H9 (cell line): ENCODE measurements at regions not wholly inside any gene's neighbourhood (a gene's known extent, or its start where the extent isn't known, plus 50 kb on each side); places are given as distances from the start of the nearest gene placed in this dataset.

Experiments used
- DNase-seq: peaks from one replicate; pipeline ENCODE4 v3.0.0-alpha.2; 2017
- H2AFZ ChIP-seq: one replicate; pipeline ENCODE4 v1.6.1; 2013; ENCODE audit warnings: mild to moderate bottlenecking, low read length, control low read depth, moderate library complexity
- H2AK5ac ChIP-seq: 2 replicates; pipeline ENCODE4 v1.6.1; 2013; ENCODE audit warnings: low read length, control low read depth, mixed read lengths; ENCODE audit not compliant: insufficient read length
- H2BK120ac ChIP-seq: one replicate; pipeline ENCODE4 v1.6.1; 2013; ENCODE audit warnings: low read depth, mild to moderate bottlenecking, low read length, control low read depth, inconsistent platforms; ENCODE audit not compliant: poor library complexity, severe bottlenecking
- H2BK12ac ChIP-seq: 2 replicates; pipeline ENCODE4 v1.6.1; 2013; ENCODE audit warnings: low read length, control low read depth, mixed read lengths, low read depth; ENCODE audit not compliant: insufficient read length
- H2BK15ac ChIP-seq: 2 replicates; pipeline ENCODE4 v1.6.1; 2013; ENCODE audit warnings: low read depth, low read length, control low read depth
- H2BK20ac ChIP-seq: one replicate; pipeline ENCODE4 v1.6.1; 2013; ENCODE audit warnings: low read depth, mild to moderate bottlenecking, low read length, control low read depth, inconsistent platforms; ENCODE audit not compliant: poor library complexity, severe bottlenecking
- H2BK5ac ChIP-seq: 2 replicates; pipeline ENCODE4 v1.6.1; 2013; ENCODE audit warnings: low read length, control low read depth, mixed read lengths; ENCODE audit not compliant: insufficient read length
- H3K14ac ChIP-seq: 2 replicates; pipeline ENCODE4 v1.6.1; 2013; ENCODE audit warnings: low read length, control low read depth; ENCODE audit not compliant: insufficient read depth
- H3K18ac ChIP-seq: 2 replicates; pipeline ENCODE4 v1.6.1; 2013; ENCODE audit warnings: low read depth, mild to moderate bottlenecking, mixed read lengths, low read length, control low read depth; ENCODE audit not compliant: insufficient read length
- H3K23ac ChIP-seq: 2 replicates; pipeline ENCODE4 v1.6.1; 2013; ENCODE audit warnings: low read length, control low read depth, mixed read lengths, low read depth; ENCODE audit not compliant: insufficient read length
- H3K23me2 ChIP-seq: 2 replicates; pipeline ENCODE4 v1.6.1; 2013; ENCODE audit warnings: low read depth, mild to moderate bottlenecking, mixed read lengths, low read length, control low read depth; ENCODE audit not compliant: insufficient read length, poor library complexity, severe bottlenecking
- H3K27ac ChIP-seq: 2 replicates; pipeline ENCODE4 v1.5.1; 2013; ENCODE audit warnings: low read length, control low read depth, mixed read lengths, low read depth; ENCODE audit not compliant: insufficient read length
- H3K27me3 ChIP-seq: 2 replicates; pipeline ENCODE4 v1.6.1; 2013; ENCODE audit warnings: low read length, control low read depth, inconsistent platforms; ENCODE audit not compliant: insufficient read depth
- H3K4ac ChIP-seq: 2 replicates; pipeline ENCODE4 v1.6.1; 2013; ENCODE audit warnings: low read depth, mild to moderate bottlenecking, control low read depth, inconsistent platforms, low read length, moderate library complexity
- H3K4me1 ChIP-seq: 2 replicates; pipeline ENCODE4 v1.6.1; 2013; ENCODE audit warnings: low read length, control low read depth, inconsistent platforms; ENCODE audit not compliant: insufficient read depth
- H3K4me2 ChIP-seq: 2 replicates; pipeline ENCODE4 v1.6.1; 2013; ENCODE audit warnings: low read length, control low read depth, mixed read lengths; ENCODE audit not compliant: insufficient read length, insufficient read depth
- H3K56ac ChIP-seq: 2 replicates; pipeline ENCODE4 v1.6.1; 2013; ENCODE audit warnings: low read depth, mild to moderate bottlenecking, mixed read lengths, low read length, control low read depth; ENCODE audit not compliant: insufficient read length
- H3K79me1 ChIP-seq: 2 replicates; pipeline ENCODE4 v1.6.1; 2013; ENCODE audit warnings: low read depth, mild to moderate bottlenecking, moderate library complexity, low read length, control low read depth, inconsistent platforms; ENCODE audit not compliant: insufficient read depth, poor library complexity, severe bottlenecking
- H3K79me2 ChIP-seq: 2 replicates; pipeline ENCODE4 v1.6.1; 2013; ENCODE audit warnings: low read length, control low read depth, inconsistent platforms; ENCODE audit not compliant: insufficient read depth
- H3K9ac ChIP-seq: 2 replicates; pipeline ENCODE4 v1.6.1; 2013; ENCODE audit warnings: low read length, control low read depth, mixed read lengths; ENCODE audit not compliant: insufficient read length; ENCODE audit errors: extremely low read depth
- H3K9me3 ChIP-seq: one replicate; pipeline ENCODE4 v1.6.1; 2013; ENCODE audit warnings: low read depth, low read length, inconsistent platforms; ENCODE audit not compliant: control insufficient read depth
- H3T11ph ChIP-seq: one replicate; pipeline ENCODE4 v1.6.1; 2013; ENCODE audit warnings: mild to moderate bottlenecking, low read length, control low read depth, inconsistent platforms
- H4K20me1 ChIP-seq: one replicate; pipeline ENCODE4 v1.6.1; 2013; ENCODE audit not compliant: control insufficient read depth, insufficient read length, insufficient read depth
- H4K5ac ChIP-seq: 2 replicates; pipeline ENCODE4 v1.6.1; 2013; ENCODE audit warnings: low read depth, mild to moderate bottlenecking, mixed read lengths, low read length, control low read depth; ENCODE audit not compliant: insufficient read length
- H4K8ac ChIP-seq: replicated peaks from 2 replicates; pipeline ENCODE4 v1.6.1; 2013; ENCODE audit warnings: low read length, control low read depth, mixed read lengths, low read depth; ENCODE audit not compliant: insufficient read length
- H4K91ac ChIP-seq: 2 replicates; pipeline ENCODE4 v1.6.1; 2013; ENCODE audit warnings: low read depth, mild to moderate bottlenecking, moderate library complexity, mixed read lengths, low read length, control low read depth; ENCODE audit not compliant: insufficient read length
- H3K27ac Mint-ChIP-seq, 3 experiments: 2 replicates in 2 of 3; 3 replicates in 1 of 3; pipeline ENCODE4 v1.8.0; 2020 to 2021; ENCODE audit warnings: mixed read lengths in 3 of 3, mild to moderate bottlenecking in 1 of 3, moderate library complexity in 1 of 3
- H3K27me3 Mint-ChIP-seq: 2 replicates; pipeline ENCODE4 v1.8.0; 2021; ENCODE audit warnings: low read depth, mild to moderate bottlenecking, moderate library complexity, mixed read lengths
- H3K36me3 Mint-ChIP-seq, 3 experiments: 2 replicates in 2 of 3; 3 replicates in 1 of 3; pipeline ENCODE4 v1.8.0; 2020 to 2021; ENCODE audit warnings: low read depth in 3 of 3, mixed read lengths in 3 of 3; ENCODE audit not compliant: insufficient read depth in 1 of 3
- H3K4me1 Mint-ChIP-seq, 2 experiments: 2 replicates each; pipeline ENCODE4 v1.8.0; 2020; ENCODE audit warnings: mixed read lengths in 2 of 2
- H3K4me3 Mint-ChIP-seq, 2 experiments: 2 replicates in 1 of 2; 3 replicates in 1 of 2; pipeline ENCODE4 v1.8.0; 2020 to 2021; ENCODE audit warnings: mild to moderate bottlenecking in 2 of 2, mixed read lengths in 2 of 2, moderate library complexity in 1 of 2
- H3K9me3 Mint-ChIP-seq, 2 experiments: 2 replicates in 1 of 2; 3 replicates in 1 of 2; pipeline ENCODE4 v1.8.0; 2020; ENCODE audit warnings: mild to moderate bottlenecking in 2 of 2, mixed read lengths in 2 of 2, moderate library complexity in 1 of 2
- CTCF ChIP-seq: fragments of 200-600 bp; sonication (generic); conservative IDR thresholded peaks from 3 replicates; pipeline ENCODE4 v1.8.0; 2021; ENCODE audit warnings: antibody characterized with exemption, mild to moderate bottlenecking
- WGBS: extraction: QIAGEN DNeasy Blood & Tissue Kit; methylation state at CpG from one replicate; pipeline ENCODE4 v1.1.7; 2013; ENCODE audit warnings: missing lambda C conversion rate, low lambda C conversion rate, mixed read lengths; ENCODE audit not compliant: insufficient read length; ENCODE audit errors: extremely low coverage; 5-methylcytosine and 5-hydroxymethylcytosine counted together

GRCh38 chr1:68600049-68600661, 103.3 kb upstream of the DEPDC1 start:
- Histone ChIP-seq H3K4me1 (peaks cover 1% of the 10 kb centered on the region; the same call in 1 of the 2 replicates), H3K23me2 (no peaks in the 10 kb centered on the region), H3K9ac (no peak overlapping the region), H3K23ac (no peak overlapping the region), H3K27ac (no peak overlapping the region), H4K91ac (no peak overlapping the region), H4K5ac (no peak overlapping the region), H2BK12ac (no peak overlapping the region), H3K27me3 (no peaks in the 10 kb centered on the region), H2AK5ac (no peak overlapping the region), H3K79me2 (no peaks in the 10 kb centered on the region), H3K79me1 (no peaks in the 10 kb centered on the region), H3T11ph (no peak overlapping the region), H3K56ac (no peak overlapping the region), H2BK120ac (no peak overlapping the region), H3K9me3 (no peaks in the 10 kb centered on the region), H2BK5ac (no peak overlapping the region), H3K4ac (no peak overlapping the region), H4K20me1 (no peaks in the 10 kb centered on the region), H3K14ac (no peak overlapping the region), H4K8ac (no peak overlapping the region), H3K18ac (no peak overlapping the region), H2BK15ac (no peak overlapping the region), H2AFZ (no peak overlapping the region), H3K4me2 (no peak overlapping the region), H2BK20ac (no peak overlapping the region)
- WGBS: no CpG with 5 or more reads among the region's 5 CpGs
- peak overlapping the region in 1 of 3 experiments; percentile 39; a peak in 3 of 7 replicates for H3K27ac Mint-ChIP-seq
- TF ChIP-seq CTCF: peak; percentile 87
- peaks cover 0 to 11% (median 8%) of the 10 kb centered on the region in 3 experiments; a peak in 3 of 7 replicates for H3K36me3 Mint-ChIP-seq
- peaks cover 4 to 6% of the 10 kb centered on the region in 2 experiments for H3K4me1 Mint-ChIP-seq
- peaks cover 8 to 9% of the 10 kb centered on the region in 2 experiments; a peak in 4 of 5 replicates for H3K9me3 Mint-ChIP-seq
- DNase-seq: peak; percentile 53
- no peak overlapping the region for H3K4me3 Mint-ChIP-seq
- no peaks in the 10 kb centered on the region for H3K27me3 Mint-ChIP-seq
